Activated naive CD4-positive, alpha-beta T cell treated with anti-CD3 and anti-CD28 coated beads, Interleukin-2, amount 50 U/mL, for 16 hours (primary cell): ENCODE measurements at regions not wholly inside any gene's neighbourhood (a gene's known extent, or its start where the extent isn't known, plus 50 kb on each side); places are given as distances from the start of the nearest gene placed in this dataset.

ENCODE experiments used
- DNase-seq: peaks from one replicate; pipeline ENCODE4 v3.0.0-alpha.2; 2020

DNA sequence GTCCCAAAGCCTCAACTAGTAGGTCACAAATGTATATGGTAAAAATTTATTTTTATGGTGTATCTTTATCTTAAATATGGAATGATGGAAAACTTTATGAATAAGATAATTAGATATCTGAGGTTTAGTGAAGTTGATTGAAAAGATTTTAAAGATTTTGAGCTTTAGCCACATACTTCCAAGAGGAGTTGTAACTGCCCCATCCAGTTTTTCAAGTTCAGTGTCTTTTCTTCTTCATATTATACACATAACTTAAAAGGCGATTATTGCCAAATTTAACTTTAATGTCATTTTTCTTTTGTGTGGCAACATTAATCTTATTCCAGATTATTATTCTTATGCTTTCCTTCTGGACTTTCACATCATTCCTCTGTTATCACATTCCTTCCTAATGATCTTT lies 266.4 kb downstream of the TINAG start:
- no peak for DNase-seq

DNA sequence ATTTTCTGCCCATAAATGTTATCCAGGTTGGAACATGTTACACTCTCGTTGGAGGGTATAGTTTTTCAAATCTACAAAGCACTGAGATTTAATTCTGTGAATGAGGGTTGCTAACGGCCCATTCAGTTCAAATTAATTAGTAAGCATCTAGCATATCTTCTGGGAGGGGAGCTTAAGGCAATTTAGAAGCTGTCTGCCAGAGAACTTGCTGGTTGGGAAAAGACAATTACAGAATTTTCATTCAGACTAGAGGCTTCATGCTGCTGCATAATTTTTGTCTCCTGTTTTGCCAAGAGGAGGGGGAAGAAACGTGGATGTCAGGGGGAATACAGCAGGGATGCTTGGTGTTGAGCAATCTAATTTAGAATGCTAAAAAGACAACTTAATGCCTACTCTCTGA lies 268.3 kb upstream of the FAM83B start:
- DNase-seq: no peak

DNA sequence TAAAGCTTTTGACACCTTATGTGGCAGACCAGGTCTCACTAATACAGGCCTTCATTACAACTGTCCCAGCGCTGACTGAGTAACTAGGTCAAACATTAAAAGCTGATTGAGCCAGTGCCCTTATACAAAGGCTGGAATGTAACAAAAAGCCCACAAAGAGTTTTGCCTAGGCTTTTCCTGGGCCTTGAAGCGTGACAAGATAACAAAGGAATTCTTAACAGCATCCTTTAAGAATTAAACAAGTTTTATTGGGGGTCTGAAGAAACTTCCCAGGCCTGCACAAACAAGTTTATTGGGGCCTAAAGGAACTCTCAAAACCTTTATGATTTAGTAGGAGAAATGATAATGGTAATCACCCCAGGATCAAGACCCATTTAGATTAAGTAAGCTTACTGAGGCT lies 267.6 kb upstream of the FAM83B start:
- no peak for DNase-seq

DNA sequence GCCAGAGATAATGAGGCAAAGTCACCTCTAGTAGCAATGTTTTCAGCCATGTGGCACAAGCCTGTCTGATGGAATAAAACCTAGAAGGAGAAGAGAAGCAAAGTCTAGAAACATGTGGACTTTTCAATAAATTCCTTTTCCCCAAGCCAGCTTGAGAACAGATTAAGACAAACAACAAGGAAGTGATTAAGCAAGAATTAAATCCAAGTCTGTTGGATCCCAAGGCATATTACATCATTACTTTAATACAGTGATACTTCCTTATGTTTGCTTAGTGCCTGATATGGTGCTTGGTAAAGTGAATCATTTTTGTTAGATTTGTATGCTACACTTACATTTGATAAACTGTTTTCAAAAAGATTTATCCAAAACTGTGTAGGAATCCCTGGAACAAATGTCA lies 260.3 kb upstream of the FAM83B start:
- no peak for DNase-seq

DNA sequence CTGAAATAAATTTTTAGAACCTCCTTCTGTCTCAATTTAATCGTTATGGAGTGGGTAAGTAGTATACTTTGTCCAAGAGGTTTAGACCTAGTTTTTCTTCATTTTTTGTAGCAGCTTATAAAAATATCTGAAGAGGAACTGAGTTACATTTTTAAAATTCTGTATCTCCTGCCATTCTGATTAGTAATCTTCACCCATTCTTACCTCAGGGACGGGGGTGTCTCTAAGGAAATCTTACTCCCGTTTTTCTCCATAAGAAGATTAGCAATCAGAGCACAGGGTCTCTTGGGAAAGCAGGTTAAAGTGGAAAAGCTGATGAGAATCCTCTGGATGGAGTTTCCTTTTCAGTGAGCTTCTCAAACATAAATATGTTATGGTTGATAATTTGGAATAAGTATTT lies 259.3 kb upstream of the FAM83B start:
- DNase-seq: no peak

DNA sequence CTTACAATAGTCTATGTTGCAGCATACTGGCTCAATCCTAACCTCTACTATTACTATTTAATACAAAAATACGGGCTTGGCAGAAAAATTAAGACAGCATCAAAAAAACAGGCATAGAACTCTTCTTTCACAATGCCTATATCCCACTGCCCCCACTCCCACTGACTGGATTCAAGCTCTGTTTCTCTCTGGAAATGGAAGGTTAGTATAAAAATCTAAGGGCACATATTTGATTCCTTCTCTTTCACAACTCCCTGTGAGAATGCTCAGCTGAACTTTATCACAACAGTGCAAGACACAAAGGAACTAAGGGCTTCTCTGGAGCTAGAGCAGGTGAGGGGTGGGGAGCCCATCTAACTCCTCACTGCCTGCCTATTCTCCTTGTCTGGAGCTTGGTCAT lies 258.4 kb upstream of the FAM83B start:
- no peak for DNase-seq

DNA sequence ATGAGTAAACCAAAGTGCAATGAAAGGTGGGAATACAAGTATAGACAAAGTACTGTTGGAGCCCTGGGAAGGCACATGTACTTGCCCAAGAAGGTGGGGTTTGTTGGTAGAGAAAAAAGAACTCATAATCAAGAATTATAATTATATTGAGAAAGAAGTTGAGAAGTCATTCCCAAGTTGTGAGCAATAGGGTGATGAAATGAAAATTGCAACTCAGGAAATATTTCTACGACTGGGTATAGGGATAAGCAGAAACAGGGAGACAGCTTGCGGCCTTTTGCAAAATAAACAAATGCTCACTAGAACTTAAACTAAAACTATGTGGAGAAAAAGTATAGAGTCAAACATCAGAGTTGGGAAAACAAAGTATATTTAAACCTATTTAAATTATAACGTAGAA lies 250.7 kb upstream of the FAM83B start:
- no peak for DNase-seq

DNA sequence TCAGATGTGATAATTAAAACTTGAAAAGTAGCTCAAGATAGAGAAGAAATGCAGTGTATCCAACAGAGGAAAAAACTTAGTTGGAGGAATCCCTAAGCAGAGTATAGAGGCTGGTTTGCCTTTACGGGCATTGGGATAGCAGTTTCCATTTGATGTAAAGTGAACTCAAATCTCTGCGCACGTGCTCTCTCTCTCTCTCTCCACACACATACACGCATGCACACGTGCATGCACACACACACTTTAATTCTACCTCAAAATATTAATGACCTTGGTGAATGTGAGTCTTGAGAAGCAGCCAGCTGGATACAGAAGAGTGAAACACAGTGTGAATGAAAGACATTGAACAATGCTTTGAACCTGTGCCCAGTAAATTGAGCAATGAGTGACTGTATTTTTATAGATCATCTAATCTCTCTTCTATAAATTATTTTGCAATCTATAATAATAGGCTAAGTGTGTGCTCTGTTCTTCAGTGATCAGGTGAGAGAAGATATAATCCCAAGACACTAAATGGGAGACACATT lies 247.7 kb upstream of the FAM83B start:
- no peak for DNase-seq

DNA sequence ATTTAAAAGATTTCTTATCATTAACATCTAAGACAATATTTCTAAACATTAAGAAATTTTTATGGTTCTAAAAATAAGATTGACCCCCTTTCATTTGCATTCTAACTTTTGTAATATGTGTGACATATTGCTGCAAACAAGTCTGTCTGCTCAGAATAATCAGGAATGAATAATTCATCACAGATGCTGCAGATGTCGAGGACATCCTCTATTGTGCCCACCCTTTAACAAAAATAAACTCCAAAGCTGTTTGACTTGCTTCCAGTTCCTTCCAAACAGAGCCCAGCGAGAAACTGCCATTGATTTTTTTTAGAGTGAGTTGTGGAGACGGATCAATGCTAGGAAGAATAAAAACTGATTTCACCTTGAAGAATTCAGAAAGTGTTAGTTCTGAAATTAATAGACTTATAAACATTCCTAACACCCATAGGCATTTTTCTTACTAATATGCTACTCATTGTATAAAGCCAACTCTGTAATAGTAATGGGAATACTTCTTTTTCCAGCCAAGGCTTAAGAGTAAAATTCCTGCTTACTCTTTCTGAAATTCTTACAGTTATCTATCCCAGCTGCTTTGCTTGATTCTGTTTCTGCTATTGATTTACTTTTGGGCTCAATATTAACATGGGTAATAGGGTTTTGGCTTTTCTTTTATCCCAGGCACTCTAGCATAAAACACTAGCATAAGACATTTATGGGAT lies 244.8 kb upstream of the FAM83B start:
- DNase-seq: no peak

DNA sequence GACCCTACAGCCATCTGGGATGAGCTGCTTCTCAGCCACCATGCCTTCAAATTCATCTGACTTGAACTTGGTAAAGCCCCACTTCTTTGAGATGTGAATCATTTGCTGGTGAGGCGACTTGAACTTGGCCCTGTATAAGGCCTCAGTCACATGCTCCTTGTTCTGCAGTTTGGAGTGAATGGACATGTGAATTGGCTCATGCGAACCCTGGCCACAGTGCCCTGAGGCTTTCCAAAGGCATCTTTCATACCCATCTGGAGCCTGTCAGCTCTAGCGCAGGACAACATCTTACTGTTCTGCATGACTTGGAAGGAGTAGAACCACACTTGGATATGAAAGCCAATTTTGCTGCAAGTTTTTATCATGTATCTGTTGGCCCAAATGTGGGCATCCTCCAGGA lies 244.0 kb upstream of the FAM83B start:
- DNase-seq: no peak

DNA sequence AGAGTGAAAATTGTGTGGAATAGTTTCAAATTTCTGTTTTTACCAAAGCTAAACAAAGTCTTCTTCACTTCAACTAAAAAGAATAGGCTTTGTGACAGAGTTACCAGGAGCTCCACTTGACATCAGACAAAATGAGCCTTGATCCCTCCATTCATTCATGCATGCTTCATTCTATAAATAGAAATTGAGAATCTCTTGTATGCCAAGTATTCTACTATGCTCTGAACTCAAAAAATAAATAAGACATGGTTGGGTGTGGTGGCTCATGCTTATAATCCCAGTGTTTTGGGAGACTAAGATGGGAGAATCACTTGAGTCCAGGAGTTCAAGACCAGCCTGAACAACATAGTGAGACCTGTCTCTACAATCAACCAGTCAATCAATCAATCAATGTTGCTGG lies 236.6 kb upstream of the FAM83B start:
- DNase-seq: no peak

DNA sequence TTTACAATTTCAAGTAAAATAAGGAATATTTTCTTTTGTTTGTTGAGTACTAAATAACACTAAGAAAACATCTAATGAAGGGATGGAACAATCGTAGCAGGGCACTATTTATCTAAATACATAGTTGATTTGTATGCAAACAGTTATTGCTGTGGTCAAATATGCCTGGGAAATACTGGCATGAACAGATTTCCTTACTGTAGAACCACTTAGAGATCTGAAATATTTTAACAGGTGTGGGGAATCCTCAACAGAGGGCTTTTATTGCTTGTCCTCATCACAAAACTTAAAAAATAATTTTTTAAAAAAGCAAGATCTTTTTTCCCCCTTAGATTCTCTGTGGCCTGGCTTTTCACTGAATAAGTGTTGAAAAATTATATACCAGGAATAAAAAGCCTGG lies 233.0 kb upstream of the FAM83B start:
- no peak for DNase-seq

DNA sequence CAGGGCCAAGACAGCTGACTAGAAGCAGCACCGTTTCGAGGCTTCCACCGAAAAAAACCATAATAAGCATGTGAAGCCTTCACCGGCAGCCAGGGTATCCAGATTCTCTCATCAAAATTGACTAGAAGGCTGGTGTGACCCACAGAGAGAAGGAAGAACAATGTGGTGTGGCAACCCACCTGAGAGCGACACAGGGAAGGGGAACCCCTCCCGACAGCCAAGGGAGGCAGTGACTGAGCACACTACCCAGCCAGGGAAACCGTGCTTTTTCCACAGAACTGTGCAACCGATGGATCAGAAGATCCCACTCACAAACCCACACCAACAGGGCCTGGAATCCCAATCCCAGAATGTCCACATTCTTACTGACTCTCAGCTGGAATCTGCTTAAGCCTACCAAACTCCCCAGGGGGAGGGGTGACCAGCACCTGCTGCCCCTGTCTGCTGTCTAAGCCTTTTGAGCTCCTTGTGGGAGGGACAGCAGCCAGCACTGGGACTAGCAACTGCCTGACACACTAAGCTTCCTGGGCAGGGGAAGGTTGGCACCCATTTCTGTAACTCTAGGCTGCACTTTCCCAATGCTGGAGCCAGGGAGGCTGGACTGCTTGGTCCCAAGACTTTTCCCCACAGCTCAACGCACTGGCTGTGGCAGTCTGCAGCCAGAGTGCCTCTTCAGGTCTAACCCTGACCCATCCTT lies 231.9 kb upstream of the FAM83B start:
- DNase-seq: no peak

DNA sequence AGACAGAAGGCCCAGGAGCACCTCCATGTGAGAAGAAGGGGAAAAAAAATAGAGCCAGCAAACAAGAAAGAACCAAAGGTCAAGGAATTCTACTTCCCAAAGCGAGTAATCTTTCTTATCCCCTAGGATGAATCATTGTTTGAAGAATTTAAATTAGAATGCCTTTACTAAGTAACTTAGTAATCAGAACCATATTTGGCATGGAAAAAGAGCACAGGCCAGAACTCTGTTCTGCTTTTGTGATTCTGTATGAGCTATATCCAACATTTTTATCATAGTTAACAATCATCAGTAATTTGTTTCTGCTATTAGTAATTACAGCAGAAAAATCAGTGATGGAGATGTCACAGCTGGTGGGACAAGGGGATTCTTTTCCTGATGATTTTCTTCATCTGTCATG lies 228.8 kb upstream of the FAM83B start:
- no peak for DNase-seq

DNA sequence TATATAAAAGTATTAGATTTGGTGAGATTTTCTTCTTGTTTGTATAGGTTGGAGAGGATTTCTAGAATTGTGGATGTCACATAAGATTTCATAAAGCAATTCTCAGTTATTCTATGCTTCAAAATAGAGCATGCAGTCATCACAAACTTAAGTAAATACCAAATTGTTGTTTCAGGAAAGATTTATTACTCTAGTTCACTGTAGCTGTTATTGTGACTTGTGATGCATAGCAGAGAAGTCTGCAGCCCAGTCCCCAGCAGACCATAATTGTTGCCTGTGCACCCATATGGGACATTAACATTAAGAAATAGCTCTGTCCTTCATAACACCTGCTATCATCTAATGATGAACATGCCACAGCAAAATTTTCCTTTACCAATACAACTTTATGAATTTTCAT lies 228.0 kb upstream of the FAM83B start:
- DNase-seq: no peak

DNA sequence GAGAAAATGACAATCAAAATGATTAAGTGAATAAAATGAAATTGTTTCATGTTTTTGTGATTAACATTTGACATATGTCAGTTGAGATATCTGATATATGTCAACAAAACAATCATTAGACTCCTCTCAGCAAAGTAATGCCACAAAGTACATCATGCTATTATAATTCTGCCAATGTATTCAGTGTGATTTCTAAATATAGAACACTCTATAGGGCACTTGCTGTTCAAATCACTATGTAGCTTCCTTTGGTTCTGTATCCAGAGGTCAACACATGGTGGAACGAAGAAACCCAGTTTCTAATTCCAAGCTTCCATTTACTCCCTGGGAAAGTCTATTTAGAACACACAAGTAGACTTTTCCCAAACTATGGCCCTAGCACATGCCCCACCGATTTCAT lies 227.5 kb upstream of the FAM83B start:
- DNase-seq: no peak

DNA sequence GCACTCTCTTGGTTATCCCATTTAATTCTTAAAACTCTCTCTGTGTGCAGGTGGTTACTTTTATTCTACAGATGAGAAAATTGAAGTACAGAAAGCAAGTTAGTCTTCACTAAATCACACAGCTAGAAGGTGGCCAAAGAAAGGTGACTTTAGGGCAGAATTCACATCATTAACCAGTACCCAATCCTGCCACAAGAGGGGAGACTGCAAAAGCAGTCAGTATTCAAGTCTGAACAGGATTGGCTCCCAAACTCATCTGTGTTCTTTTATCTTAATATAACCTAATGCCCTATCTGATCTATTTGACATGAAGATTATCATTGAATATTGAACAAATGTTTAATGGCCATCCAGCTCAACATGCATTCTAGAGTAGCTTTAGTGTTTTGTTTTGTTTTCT lies 225.3 kb upstream of the FAM83B start:
- no peak for DNase-seq

DNA sequence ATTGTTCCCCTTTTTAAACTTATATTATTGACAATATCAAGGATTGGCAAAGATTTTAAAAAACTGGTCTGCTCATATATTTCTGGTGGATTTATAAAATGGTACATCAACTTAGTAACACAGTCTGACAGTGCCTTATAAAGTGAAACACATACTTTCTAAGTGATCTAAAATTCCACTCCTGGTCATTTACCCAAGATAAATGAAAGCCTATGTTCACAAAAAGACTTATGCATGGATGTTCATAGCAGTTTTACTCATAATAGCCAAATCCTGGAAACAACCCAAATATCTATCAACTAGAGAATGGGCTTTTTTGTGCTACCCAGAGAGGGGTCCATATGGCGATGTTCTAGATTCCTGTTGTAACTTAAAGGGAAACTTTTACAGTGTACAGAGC lies 222.4 kb upstream of the FAM83B start:
- no peak for DNase-seq

DNA sequence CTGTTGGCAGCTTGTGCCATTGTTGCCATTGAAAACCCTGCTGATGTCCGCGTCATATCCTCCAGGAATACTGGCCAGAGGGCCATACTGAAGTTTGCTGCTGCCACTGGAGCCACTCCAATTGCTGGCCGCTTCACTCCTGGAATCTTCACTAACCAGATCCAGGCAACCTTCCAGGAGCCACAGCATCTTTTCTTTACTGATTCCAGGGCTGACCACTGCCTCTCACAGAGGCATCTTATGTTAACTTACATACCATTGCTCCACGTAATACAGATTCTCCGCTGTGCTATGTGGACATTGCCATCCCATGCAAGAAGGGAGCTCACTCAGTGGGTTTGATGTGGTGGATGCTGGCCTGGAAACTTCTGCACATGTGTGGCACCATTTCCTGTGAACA lies 221.8 kb upstream of the FAM83B start:
- DNase-seq: no peak

DNA sequence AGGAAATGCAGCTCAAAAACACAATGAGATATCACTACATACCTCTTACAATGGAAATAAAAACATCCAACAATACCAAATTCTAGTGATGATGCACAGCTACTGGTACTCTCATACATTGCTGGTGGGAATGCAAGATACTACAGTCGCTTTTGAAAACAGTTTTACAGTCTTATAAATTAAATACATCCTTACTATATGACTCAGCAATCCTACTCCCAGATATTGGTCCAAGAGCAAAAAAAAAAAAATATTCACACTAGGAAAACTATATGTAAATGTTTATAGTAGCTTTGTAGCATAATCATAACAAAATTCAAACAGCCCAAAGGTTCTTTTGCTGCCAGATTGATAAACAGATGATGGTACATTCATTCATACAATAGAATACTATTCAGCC lies 217.4 kb upstream of the FAM83B start:
- no peak for DNase-seq

DNA sequence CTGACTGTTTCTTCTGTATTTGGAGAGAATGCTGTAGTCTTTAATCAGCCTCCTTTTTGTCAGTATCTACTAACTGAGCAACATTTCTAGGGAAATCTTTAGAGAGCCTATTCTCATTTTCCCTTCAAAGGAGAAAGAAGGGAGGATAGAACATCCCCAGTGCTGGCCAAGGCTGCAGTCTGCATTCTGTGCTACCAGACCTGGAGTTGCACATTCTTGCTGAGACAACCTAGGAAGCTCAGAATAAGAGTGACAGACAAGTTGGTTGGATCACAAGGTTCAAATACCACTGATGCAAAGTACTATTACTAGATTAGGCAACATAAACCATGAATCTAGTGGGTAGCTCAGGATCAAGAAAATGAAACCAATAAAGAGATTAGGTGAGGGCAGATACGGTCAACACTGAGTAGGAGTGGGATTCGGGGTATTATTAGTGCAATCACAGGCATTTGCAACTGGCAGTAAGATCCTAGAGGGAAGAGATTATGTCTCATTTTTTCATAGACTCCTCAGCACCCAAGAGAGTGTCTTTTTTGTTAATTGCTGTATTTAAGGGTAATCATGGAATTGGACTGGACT lies 213.5 kb upstream of the FAM83B start:
- no peak for DNase-seq

DNA sequence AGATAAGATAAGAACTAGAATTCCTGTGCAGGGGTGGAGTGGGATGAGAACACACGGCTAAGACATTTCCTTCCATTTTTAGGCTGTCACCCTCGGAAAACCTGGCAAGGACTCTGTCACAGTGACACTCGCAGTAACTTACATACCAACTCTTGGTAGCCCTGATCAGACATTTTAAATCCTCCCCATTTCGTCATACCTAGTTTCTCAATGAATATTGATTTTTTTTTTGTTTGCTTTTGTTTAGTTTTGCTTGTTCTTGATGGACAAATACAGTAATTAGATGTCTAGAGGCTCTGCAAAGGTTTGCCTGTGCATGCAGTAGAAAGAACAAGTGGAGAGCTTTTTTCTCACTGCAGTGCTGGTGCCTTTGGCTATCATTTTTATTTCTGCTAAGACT lies 213.0 kb upstream of the FAM83B start:
- DNase-seq: no peak

DNA sequence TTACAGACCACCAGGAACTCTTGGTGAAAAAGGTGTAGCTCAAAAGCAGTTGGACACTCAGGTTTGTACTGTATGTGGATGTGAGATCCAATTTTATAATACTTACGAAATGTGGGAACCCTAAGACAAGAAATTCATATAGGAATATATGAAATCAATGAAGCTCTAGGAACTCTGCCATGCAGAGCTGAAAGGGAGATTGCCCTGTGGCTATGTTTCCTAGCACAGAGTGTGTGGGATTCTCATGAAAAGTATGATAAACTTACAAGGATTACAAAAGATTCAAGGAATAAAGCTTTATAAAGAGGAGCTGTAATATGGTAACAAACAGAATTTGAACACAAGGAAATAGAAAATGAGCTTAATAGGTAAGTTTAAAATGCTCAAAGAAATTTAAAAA lies 205.7 kb upstream of the FAM83B start:
- no peak for DNase-seq
